HG03571 (cell line): ENCODE measurements at regions not wholly inside any gene's neighbourhood (a gene's known extent, or its start where the extent isn't known, plus 50 kb on each side); places are given as distances from the start of the nearest gene placed in this dataset.
A peak's percentile ranks its signal among the peaks of the same experiment; 100 is the strongest.

ENCODE experiments used
- ATAC-seq: cut with Tn5 transposase; IDR thresholded peaks from one replicate; pipeline ENCODE4 v1.9.1; 2021; ENCODE audit not compliant: unreplicated experiment

GRCh38 chr15:47990821-47991220 lies 130.0 kb upstream of the SLC24A5 start:
- no peak for ATAC-seq

- no peak for ATAC-seq
Measured at GRCh38 chr15:47991357-47991756, 129.4 kb upstream of the SLC24A5 start.

GRCh38 chr15:47993051-47993450 lies 127.7 kb upstream of the SLC24A5 start:
- ATAC-seq, result no peak

- ATAC-seq, result no peak
Measured at GRCh38 chr15:47997195-47998080, 123.4 kb upstream of the SLC24A5 start.

DNA sequence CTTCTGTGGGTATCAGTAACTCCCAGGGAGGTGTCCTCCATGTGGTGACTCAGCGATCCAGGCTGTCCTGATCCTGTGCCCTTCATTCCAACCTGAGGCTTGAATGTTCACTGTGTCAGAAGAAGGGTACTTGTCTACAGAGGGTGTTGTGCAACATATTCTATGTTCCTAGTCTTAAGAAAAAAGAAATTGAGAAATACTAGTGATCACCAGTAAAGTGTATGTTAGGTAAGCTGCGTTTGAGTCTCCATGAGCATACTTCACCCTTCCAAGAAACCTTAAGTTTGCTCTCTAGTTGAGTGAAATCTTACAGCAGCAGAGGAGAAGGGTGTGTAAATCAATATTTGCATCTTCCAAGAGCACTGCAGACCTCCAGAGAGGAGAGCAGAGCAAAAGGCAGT lies 122.2 kb upstream of the SLC24A5 start:
- no peak for ATAC-seq

- ATAC-seq, result peak; percentile 83
Measured at GRCh38 chr15:48001393-48002039, 119.3 kb upstream of the SLC24A5 start.

GRCh38 chr15:48002767-48003166 lies 118.0 kb upstream of the SLC24A5 start:
- no peak for ATAC-seq

DNA sequence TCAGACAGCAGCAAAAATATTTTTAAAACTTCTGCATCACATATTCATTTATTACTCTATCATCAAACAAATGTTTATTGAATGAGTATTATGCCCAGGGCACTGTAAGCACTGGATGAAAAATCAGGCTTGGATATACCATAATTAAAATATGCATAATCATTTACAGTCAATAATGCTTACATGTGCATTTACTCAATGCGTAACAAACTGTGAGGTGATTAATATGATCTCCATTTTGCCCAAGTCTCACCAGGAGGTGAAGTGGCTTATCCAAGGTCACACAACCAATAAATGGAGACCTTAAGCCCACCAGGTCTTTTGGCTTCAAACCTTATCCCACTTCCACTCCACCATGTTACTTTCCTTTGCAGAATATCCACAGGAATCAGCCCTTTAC lies 117.3 kb upstream of the SLC24A5 start:
- no peak for ATAC-seq

- ATAC-seq, result no peak
Measured at GRCh38 chr15:48005077-48005476, 115.7 kb upstream of the SLC24A5 start.

- ATAC-seq, result no peak
Measured at GRCh38 chr15:48006031-48006511, 114.7 kb upstream of the SLC24A5 start.

DNA sequence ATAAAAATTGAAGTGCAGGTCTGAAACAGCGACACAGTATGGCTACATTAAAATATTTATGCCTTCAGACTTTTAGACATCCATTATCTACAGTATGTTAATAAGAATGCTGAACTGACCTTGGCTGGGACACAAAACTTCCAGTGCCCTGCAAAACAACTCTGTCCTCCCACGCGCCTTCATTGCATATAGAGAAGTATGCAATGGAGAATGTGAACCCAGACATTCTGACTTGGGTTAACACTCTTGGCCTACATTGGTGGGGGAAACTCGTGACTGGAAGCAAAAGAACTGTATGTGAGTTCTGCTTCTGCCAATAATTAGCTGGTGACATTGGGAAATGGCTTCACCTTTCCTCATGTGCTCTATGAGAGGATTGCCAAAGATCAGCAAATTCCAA lies 110.5 kb upstream of the SLC24A5 start:
- no peak for ATAC-seq

- ATAC-seq, result no peak
Measured at GRCh38 chr15:48012191-48012590, 108.6 kb upstream of the SLC24A5 start.

DNA sequence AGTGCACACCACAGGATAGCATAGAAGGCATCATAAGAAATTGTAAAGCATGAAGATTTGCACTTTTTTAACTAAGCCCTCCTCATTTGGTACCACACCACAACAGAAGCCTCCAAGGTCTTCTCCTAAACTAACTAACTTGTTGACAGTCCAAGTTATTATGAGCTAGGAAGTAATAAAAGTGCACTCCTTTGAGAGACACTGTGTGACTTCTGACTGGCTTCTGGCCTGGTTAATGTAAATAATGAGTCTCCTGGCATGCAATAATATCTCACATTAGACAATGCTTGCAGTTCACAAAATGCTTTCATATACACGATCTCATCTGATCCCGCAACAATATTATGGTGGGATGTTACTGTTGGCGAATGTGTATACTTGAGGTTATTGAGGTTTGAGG lies 103.9 kb upstream of the SLC24A5 start:
- ATAC-seq, result no peak

DNA sequence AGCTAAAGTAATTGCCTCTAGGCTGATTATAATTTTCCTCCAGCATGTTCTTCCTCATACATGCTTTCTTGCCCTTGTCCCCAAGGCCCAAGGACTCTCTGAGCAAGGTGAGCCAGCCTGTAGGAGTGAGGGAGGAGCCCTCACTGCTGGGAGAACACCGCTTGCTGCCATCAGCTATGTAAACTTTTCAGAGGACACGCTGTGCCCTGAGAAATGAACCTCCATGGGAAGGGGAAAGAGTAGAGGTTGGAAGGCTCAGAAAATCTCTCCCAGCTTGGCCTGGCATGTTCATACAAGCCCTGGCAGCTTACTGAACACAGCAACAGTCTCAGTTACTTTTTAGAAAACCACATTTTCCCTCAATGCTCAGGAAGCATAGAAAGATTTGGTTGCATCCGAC lies 103.0 kb upstream of the SLC24A5 start:
- no peak for ATAC-seq

- no peak for ATAC-seq
Measured at GRCh38 chr15:48020166-48020565, 100.6 kb upstream of the SLC24A5 start.

- no peak for ATAC-seq
Measured at GRCh38 chr15:48021336-48022086, 99.3 kb upstream of the SLC24A5 start.

DNA sequence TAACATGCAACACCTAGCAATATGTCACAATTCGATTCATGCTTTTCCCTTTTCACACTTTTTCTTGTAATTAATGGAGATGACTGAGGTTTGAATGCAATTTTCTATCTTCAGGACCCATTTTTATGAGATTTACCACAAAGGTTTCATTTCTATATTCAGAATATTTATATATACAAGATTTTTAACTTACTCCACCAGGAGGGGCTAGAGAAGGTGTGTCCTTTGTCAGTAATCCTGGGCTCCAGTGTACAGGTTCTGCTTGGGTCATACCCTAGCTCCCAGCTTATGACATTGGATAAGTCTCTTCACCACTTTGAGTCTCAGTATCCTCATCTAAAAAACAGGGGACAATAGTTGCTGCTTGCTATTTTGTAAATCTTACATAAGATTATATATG lies 95.7 kb upstream of the SLC24A5 start:
- ATAC-seq, result no peak

- ATAC-seq, result no peak
Measured at GRCh38 chr15:48028712-48029111, 92.1 kb upstream of the SLC24A5 start.

GRCh38 chr15:48029642-48030041 lies 91.1 kb upstream of the SLC24A5 start:
- no peak for ATAC-seq

DNA sequence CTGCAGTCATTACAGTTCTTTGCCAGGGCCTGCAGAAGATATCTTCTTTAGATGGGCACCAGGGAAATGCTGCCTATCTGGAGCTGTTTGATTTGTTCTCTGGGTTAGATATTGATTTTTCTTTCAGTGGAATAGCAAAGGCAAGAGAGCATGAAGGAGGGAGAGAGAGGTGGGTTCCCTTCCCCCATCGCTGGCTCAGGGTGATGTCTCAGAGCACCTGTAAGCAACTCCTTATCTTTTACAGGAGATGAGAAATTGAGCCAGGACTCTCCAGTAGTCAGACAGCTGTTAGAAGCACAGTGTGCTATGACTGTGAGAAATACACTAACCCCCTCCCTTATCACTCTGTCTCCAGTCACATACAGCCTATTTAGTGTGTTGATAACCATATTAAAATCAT lies 89.3 kb upstream of the SLC24A5 start:
- ATAC-seq, result no peak

DNA sequence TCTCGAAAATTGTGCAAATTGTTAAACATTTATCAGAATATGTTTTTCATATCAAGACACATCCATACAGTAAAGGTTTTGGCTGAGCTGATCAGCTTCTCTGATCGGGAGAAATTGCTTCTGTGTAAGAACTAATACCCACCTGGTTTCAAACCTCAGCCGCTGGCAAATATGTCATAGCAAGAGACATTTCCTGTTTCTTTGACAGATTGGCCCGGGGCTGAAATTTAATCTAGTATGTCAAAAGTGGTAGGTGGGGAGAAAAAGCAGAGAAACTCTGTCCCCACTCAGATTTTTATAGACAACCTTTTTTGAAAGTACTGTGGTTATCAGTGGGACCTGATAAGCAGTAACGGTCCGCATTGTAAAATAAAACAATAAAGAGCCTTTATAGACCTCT lies 88.8 kb upstream of the SLC24A5 start:
- no peak for ATAC-seq

DNA sequence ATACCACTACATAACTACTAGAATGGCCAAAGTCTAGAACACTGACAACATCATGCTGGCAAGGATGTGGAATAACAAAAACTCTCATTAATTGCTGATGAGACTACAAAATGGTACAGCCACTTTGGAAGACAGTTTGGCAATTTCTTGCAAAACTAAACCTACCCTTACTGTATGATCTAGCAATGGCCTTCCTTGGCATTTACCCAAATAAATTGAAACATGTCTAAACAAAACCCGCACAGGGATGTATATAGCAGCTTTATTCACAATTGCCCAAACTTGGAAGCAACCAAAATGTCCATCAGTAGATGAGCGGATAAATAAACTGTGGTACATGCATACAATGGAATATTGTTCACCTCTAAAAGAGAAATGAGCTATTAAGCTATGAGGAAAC lies 87.9 kb upstream of the SLC24A5 start:
- no peak for ATAC-seq
